ENCODE measurements at regions not wholly inside any gene's neighbourhood (a gene's known extent, or its start where the extent isn't known, plus 50 kb on each side); places are given as distances from the start of the nearest gene placed in this dataset.

DNA sequence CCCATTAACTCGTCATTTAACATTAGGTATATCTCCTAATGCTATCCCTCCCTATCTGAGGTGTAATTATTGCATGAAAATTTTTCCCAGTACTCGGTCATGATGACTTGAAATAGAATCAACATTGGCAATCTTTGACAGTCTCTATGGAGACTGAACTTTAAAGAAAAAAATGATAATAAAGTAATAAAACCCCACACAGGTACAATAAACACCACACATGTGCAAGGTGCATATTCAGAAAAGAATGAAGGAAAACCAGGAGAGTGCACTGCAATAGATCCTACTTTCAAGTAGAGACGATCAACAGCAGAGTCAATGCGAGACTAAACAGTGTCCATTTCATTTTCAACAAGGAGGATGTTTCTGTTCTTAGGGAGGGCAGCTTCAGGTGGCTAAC lies 1253.8 kb upstream of the TMEM132C start:
- Histone ChIP-seq H3K36me3 (ENCODE audit: insufficient read depth, low read length) (no peaks in the 10 kb centered on the region), H3K4me1 (ENCODE audit: insufficient read depth, low read length, severe bottlenecking) (no peaks in the 10 kb centered on the region), H3K9me3 (ENCODE audit: low read length) (no peaks in the 10 kb centered on the region), H3K27me3 (ENCODE audit: insufficient read depth, low read length) (no peaks in the 10 kb centered on the region), H3K79me2 (ENCODE audit: insufficient read depth, low read length) (no peaks in the 10 kb centered on the region), H3K9me2 (ENCODE audit: low read depth, low read length) (no peaks in the 10 kb centered on the region), H3K4me2 (ENCODE audit: low read length) (no peak overlapping the region), H4K20me1 (ENCODE audit: insufficient read depth, low read length) (no peaks in the 10 kb centered on the region; the same call in 1 of the 2 replicates), H3K27ac (ENCODE audit: low read depth, low read length, poor library complexity, severe bottlenecking) (no peak overlapping the region), H2AFZ (ENCODE audit: low read length) (no peak overlapping the region), H3F3A (ENCODE audit: insufficient read depth, low read length) (no peaks in the 10 kb centered on the region), H3K9ac (ENCODE audit: low read length) (no peak overlapping the region), H3K4me3 (ENCODE audit: low read depth, low read length, poor library complexity, severe bottlenecking) (no peak overlapping the region)
- no peak for TF ChIP-seq CTCF (IDR thresholded peaks at IDR 0.05; ENCODE audit: low read length)
- no peak for TF ChIP-seq EZH2 (IDR thresholded peaks at IDR 0.05; ENCODE audit: borderline replicate concordance, low read length)

- Histone ChIP-seq H3K4me1 (ENCODE audit: insufficient read depth, low read length, severe bottlenecking) (no peaks in the 10 kb centered on the region), H3K9me3 (ENCODE audit: low read length) (no peaks in the 10 kb centered on the region), H2AFZ (ENCODE audit: low read length) (no peak overlapping the region), H3K79me2 (ENCODE audit: insufficient read depth, low read length) (no peaks in the 10 kb centered on the region), H3K4me3 (ENCODE audit: low read depth, low read length, poor library complexity, severe bottlenecking) (no peak overlapping the region), H3K9ac (ENCODE audit: low read length) (no peak overlapping the region), H4K20me1 (ENCODE audit: insufficient read depth, low read length) (no peaks in the 10 kb centered on the region; the same call in 1 of the 2 replicates), H3K9me2 (ENCODE audit: low read depth, low read length) (no peaks in the 10 kb centered on the region), H3K27me3 (ENCODE audit: insufficient read depth, low read length) (no peaks in the 10 kb centered on the region), H3F3A (ENCODE audit: insufficient read depth, low read length) (no peaks in the 10 kb centered on the region), H3K4me2 (ENCODE audit: low read length) (no peak overlapping the region), H3K36me3 (ENCODE audit: insufficient read depth, low read length) (no peaks in the 10 kb centered on the region), H3K27ac (ENCODE audit: low read depth, low read length, poor library complexity, severe bottlenecking) (no peak overlapping the region)
- no peak for TF ChIP-seq CTCF (IDR thresholded peaks at IDR 0.05; ENCODE audit: low read length)
- TF ChIP-seq EZH2 (IDR thresholded peaks at IDR 0.05; ENCODE audit: borderline replicate concordance, low read length) = no peak
These were observed 1252.9 kb upstream of the TMEM132C start for GRCh38 chr12:127014079-127014478.

GRCh38 chr12:127024791-127025190 lies 1242.2 kb upstream of the TMEM132C start:
- no peak overlapping the region for H3K27ac ChIP-seq (ENCODE audit: low read depth, low read length, poor library complexity, severe bottlenecking)

More at GRCh38 chr12:127024791-127025190, 1242.2 kb upstream of the TMEM132C start:
- no peaks in the 10 kb centered on the region for H3K27me3 ChIP-seq (ENCODE audit: insufficient read depth, low read length)
- H3K36me3 ChIP-seq (ENCODE audit: insufficient read depth, low read length) = no peaks in the 10 kb centered on the region
- H3K4me3 ChIP-seq (ENCODE audit: low read depth, low read length, poor library complexity, severe bottlenecking) = no peak overlapping the region
- no peak overlapping the region for H2AFZ ChIP-seq (ENCODE audit: low read length)
- H4K20me1 ChIP-seq (ENCODE audit: insufficient read depth, low read length) = no peaks in the 10 kb centered on the region
- TF ChIP-seq EZH2 (IDR thresholded peaks at IDR 0.05; ENCODE audit: borderline replicate concordance, low read length) (no peak), CTCF (IDR thresholded peaks at IDR 0.05; ENCODE audit: low read length) (no peak)
- H3K79me2 ChIP-seq (ENCODE audit: insufficient read depth, low read length) = no peaks in the 10 kb centered on the region
- no peaks in the 10 kb centered on the region for H3K9me3 ChIP-seq (ENCODE audit: low read length)
- no peaks in the 10 kb centered on the region for H3F3A ChIP-seq (ENCODE audit: insufficient read depth, low read length)
- H3K9ac ChIP-seq (ENCODE audit: low read length) = no peak overlapping the region
- no peak overlapping the region for H3K4me2 ChIP-seq (ENCODE audit: low read length)
- H3K4me1 ChIP-seq (ENCODE audit: insufficient read depth, low read length, severe bottlenecking) = no peaks in the 10 kb centered on the region
- H3K9me2 ChIP-seq (ENCODE audit: low read depth, low read length) = no peaks in the 10 kb centered on the region
